Natural killer cell treated with Interleukin-12 subunit alpha and Interleukin-12 subunit beta and Interleukin-15 and Interleukin-18, amount 100 ng/mL, for 72 hours (primary cell): ENCODE measurements at regions not wholly inside any gene's neighbourhood (a gene's known extent, or its start where the extent isn't known, plus 50 kb on each side); places are given as distances from the start of the nearest gene placed in this dataset.
"Not testable (repeated sequence)": the region's sequence is repeated elsewhere in the genome, so short reads cannot be mapped to it uniquely, and the experiment has no call there.

Experiments
- ATAC-seq, 2 donors: fragments of 150-1000 bp; cut with Tn5 transposase in 1 of 2; sonication (Bioruptor Pico), chemical (Tn5 transposase) in 1 of 2; 2 replicates each; pipeline ENCODE4 v1.10.0; 2021
- DNase-seq: peaks from one replicate; pipeline ENCODE4 v3.0.0; 2022; ENCODE audit warnings: low spot score
- H3K27ac Mint-ChIP-seq, 2 donors: 1 replicate in 1 of 2; 2 replicates in 1 of 2; pipeline ENCODE4 v1.8.0; 2022; ENCODE audit warnings: mixed read lengths in 2 of 2, mild to moderate bottlenecking in 1 of 2, moderate library complexity in 1 of 2
- H3K27me3 Mint-ChIP-seq, 2 donors: 1 replicate in 1 of 2; 2 replicates in 1 of 2; pipeline ENCODE4 v1.8.0; 2022; ENCODE audit warnings: mixed read lengths in 2 of 2
- H3K36me3 Mint-ChIP-seq: one replicate; pipeline ENCODE4 v1.8.0; 2022; ENCODE audit warnings: mixed read lengths
- H3K4me1 Mint-ChIP-seq, 2 donors: 1 replicate in 1 of 2; 2 replicates in 1 of 2; pipeline ENCODE4 v1.8.0; 2022; ENCODE audit warnings: low read depth in 2 of 2, mixed read lengths in 2 of 2, mild to moderate bottlenecking in 1 of 2
- H3K4me3 Mint-ChIP-seq: one replicate; pipeline ENCODE4 v1.8.0; 2022; ENCODE audit warnings: mixed read lengths
- H3K9me3 Mint-ChIP-seq: 2 replicates; pipeline ENCODE4 v1.8.0; 2022; ENCODE audit warnings: mixed read lengths

DNA sequence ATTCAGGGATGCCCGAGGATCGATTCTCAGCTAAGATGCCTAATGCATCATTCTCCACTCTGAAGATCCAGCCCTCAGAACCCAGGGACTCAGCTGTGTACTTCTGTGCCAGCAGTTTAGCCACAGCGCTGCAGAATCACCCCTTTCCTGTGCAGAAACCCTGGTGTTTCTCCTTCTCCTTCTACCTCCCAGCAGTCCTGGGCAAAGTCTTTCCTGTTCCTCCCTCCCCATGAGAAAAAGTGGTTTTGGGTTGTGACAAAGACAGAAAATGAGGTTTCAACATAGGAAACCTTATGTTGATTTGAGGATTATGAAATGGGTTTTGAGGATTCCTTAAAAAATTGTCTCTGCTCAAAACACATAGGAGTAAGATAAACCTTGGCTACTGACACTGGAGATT lies 185.1 kb upstream of the PRSS1 start:
- DNase-seq, H3K27ac Mint-ChIP-seq, ATAC-seq, H3K4me3 Mint-ChIP-seq, H3K4me1 Mint-ChIP-seq, H3K9me3 Mint-ChIP-seq, H3K36me3 Mint-ChIP-seq: not testable (repeated sequence)
- peaks cover 12 to 29% of the 10 kb centered on the region in 2 donors for H3K27me3 Mint-ChIP-seq

GRCh38 chr7:142563470-142563869 lies 185.8 kb upstream of the PRSS1 start:
- Mint-ChIP-seq H3K4me3 (no peak overlapping the region), H3K4me1 (peaks cover 0 to 4% of the 10 kb centered on the region in 2 donors), H3K9me3 (no peaks in the 10 kb centered on the region), H3K27me3 (peaks cover 14 to 31% of the 10 kb centered on the region in 2 donors), H3K27ac (no peak overlapping the region), H3K36me3 (no peaks in the 10 kb centered on the region)
- DNase-seq = no peak
- no peak for ATAC-seq

DNA sequence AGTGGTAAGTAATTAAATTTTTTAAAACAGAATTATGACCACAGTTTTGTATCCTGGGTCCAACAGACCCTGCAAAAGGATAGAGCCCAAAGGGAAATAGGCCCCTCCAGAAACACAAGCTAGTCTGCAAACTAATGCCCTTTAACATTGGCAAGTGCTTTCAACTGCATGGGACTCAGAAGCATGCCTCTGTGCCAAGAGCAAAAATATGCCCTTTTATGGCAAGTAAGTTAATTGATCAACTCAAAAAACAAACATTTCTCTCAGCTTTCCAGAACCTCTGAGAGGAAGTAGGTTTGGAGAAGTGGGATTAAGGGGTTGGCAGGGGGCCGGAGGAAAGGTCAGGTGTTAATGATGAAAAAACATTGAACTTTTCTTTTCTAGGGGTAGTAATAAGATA lies 186.6 kb upstream of the PRSS1 start:
- Mint-ChIP-seq H3K4me1 (peaks cover 7% of the 10 kb centered on the region in 2 donors), H3K4me3 (no peak overlapping the region), H3K36me3 (no peaks in the 10 kb centered on the region), H3K27me3 (peaks cover 14 to 39% of the 10 kb centered on the region in 2 donors), H3K27ac (no peak overlapping the region), H3K9me3 (no peaks in the 10 kb centered on the region)
- no peak for ATAC-seq
- DNase-seq = no peak

- not testable (repeated sequence) for H3K36me3 Mint-ChIP-seq, H3K27ac Mint-ChIP-seq, H3K9me3 Mint-ChIP-seq, ATAC-seq, DNase-seq, H3K4me3 Mint-ChIP-seq, H3K4me1 Mint-ChIP-seq
- H3K27me3 Mint-ChIP-seq = peaks cover 12 to 41% of the 10 kb centered on the region in 2 donors
Observed at GRCh38 chr7:142561396-142561795, 187.9 kb upstream of the PRSS1 start.

DNA sequence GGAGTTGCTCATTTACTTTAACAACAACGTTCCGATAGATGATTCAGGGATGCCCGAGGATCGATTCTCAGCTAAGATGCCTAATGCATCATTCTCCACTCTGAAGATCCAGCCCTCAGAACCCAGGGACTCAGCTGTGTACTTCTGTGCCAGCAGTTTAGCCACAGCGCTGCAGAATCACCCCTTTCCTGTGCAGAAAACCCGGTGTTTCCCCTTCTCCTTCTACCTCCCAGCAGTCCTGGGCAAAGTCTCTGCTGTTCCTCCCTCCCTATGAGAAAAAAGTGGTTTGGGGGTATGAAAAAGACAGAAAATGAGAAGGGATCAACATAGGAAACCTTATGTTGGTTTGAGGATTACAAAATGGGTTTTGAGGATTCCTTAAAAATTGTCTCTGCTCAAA lies 188.5 kb upstream of the PRSS1 start:
- not testable (repeated sequence) for H3K36me3 Mint-ChIP-seq, H3K4me3 Mint-ChIP-seq, DNase-seq, H3K27ac Mint-ChIP-seq, H3K9me3 Mint-ChIP-seq, H3K4me1 Mint-ChIP-seq
- peak in 1 of 2 donors; percentile 66 for ATAC-seq
- H3K27me3 Mint-ChIP-seq = peaks cover 14 to 43% of the 10 kb centered on the region in 2 donors

- peaks cover 7 to 10% of the 10 kb centered on the region in 2 donors for H3K4me1 Mint-ChIP-seq
- peaks cover 14 to 43% of the 10 kb centered on the region in 2 donors for H3K27me3 Mint-ChIP-seq
- no peak for DNase-seq
- ATAC-seq = no peak
- H3K4me3 Mint-ChIP-seq = no peak overlapping the region
- H3K27ac Mint-ChIP-seq = no peak overlapping the region
- H3K36me3 Mint-ChIP-seq = no peaks in the 10 kb centered on the region
- no peaks in the 10 kb centered on the region for H3K9me3 Mint-ChIP-seq
Observed at GRCh38 chr7:142560166-142560565, 189.1 kb upstream of the PRSS1 start.

GRCh38 chr7:142557971-142558582 lies 191.2 kb upstream of the PRSS1 start:
- H3K4me3 Mint-ChIP-seq = no peak overlapping the region
- H3K27me3 Mint-ChIP-seq = peaks cover 11 to 37% of the 10 kb centered on the region in 2 donors
- peak; percentile 64 for DNase-seq
- no peaks in the 10 kb centered on the region for H3K9me3 Mint-ChIP-seq
- no peaks in the 10 kb centered on the region for H3K36me3 Mint-ChIP-seq
- no peak overlapping the region for H3K27ac Mint-ChIP-seq
- peaks cover 4 to 10% of the 10 kb centered on the region in 2 donors for H3K4me1 Mint-ChIP-seq
- ATAC-seq = peak in 1 of 2 donors; percentile 77

- Mint-ChIP-seq H3K27me3 (peaks cover 6 to 27% of the 10 kb centered on the region in 2 donors), H3K27ac (no peak overlapping the region), H3K9me3 (no peaks in the 10 kb centered on the region), H3K36me3 (no peaks in the 10 kb centered on the region), H3K4me3 (no peak overlapping the region), H3K4me1 (peaks cover 4 to 10% of the 10 kb centered on the region in 2 donors)
- DNase-seq (no peak), ATAC-seq (peak; percentile 67 to 79)
Observed at GRCh38 chr7:142556740-142557139, 192.5 kb upstream of the PRSS1 start.

DNA sequence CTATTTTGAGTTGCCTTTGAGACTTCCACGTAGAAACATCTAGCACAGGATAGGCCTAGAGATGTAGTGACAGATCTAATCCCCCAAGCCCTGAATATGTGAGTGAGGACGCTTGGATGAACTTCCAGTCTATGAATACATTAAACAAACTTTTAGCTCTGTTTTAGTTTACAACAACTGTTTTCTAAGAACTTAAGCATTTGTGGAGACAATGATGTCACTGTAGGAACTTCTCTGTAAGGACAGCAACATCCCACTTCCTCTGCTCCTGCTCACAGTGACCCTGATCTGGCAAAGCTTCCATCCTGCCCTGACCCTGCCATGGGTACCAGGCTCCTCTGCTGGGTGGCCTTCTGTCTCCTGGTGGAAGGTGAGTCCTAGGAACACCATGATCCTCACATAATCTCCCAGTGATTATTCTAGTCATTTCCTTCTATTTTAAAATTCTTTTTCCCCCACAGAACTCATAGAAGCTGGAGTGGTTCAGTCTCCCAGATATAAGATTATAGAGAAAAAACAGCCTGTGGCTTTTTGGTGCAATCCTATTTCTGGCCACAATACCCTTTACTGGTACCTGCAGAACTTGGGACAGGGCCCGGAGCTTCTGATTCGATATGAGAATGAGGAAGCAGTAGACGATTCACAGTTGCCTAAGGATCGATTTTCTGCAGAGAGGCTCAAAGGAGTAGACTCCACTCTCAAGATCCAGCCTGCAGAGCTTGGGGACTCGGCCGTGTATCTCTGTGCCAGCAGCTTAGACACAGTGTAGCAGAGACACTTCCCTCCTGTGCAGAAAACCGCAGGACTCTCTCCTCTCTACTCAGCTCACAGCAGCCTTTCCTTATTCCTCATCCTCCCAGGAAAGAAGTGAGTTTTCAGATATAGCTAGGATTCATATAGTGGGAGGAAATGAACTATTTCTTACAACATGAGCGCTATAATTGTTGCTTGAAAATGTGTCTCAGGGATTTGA lies 194.4 kb upstream of the PRSS1 start:
- DNase-seq (no peak), ATAC-seq (no peak)
- Mint-ChIP-seq H3K9me3 (no peaks in the 10 kb centered on the region), H3K36me3 (no peaks in the 10 kb centered on the region), H3K4me3 (no peak overlapping the region), H3K27ac (no peak overlapping the region), H3K27me3 (peaks cover 8 to 25% of the 10 kb centered on the region in 2 donors), H3K4me1 (peaks cover 4 to 10% of the 10 kb centered on the region in 2 donors)

- H3K4me3 Mint-ChIP-seq = no peak overlapping the region
- peaks cover 6 to 17% of the 10 kb centered on the region in 2 donors for H3K27me3 Mint-ChIP-seq
- ATAC-seq (peak in 1 of 2 donors; percentile 43), DNase-seq (no peak)
- no peaks in the 10 kb centered on the region for H3K36me3 Mint-ChIP-seq
- peaks cover 3 to 8% of the 10 kb centered on the region in 2 donors for H3K4me1 Mint-ChIP-seq
- H3K9me3 Mint-ChIP-seq = no peaks in the 10 kb centered on the region
- H3K27ac Mint-ChIP-seq = no peak overlapping the region
Observed at GRCh38 chr7:142553216-142553615, 196.1 kb upstream of the PRSS1 start.

DNA sequence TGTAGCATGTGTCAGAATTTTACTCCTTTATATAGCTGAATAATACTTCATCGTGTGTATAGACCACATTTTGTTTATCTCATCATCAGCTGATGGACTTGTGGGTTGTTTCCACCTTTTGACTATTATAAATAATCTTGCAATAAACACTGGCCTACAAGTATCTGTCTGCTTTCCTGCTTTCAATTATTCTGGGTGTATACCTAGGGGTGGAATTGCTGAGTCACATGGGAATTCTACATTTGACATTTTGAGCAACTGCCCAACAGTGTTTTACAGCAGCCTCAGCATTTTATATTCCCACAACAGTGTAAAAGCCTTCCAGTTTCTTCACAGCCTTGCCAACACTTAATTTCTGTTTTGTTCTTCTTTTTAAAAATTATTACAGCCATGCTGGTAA lies 200.3 kb upstream of the PRSS1 start:
- Mint-ChIP-seq H3K4me1 (no peaks in the 10 kb centered on the region), H3K4me3 (no peak overlapping the region), H3K9me3 (no peaks in the 10 kb centered on the region), H3K27ac (no peak overlapping the region), H3K36me3 (no peaks in the 10 kb centered on the region), H3K27me3 (peaks cover 0 to 2% of the 10 kb centered on the region in 2 donors)
- no peak for DNase-seq
- no peak for ATAC-seq

DNA sequence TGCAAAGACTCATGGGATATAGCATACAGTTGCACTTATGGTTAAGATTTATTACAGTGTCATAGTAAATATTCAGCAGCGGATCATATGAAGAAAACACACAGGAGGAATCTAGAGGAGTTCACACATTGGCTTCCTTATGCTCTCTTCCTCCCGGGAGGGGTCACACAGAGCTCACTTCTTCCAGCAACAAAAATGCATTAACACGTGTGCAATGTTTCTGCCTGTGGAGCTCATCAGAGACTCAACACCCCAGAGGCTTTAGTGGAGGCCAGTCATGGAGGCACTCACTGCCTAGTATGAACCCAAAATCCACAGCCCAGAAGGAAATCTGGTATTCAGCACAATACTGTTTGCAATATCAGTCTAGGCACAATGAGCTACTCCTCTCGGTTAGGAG lies 202.8 kb upstream of the PRSS1 start:
- no peak for ATAC-seq
- H3K27ac Mint-ChIP-seq = no peak overlapping the region
- no peak for DNase-seq
- no peaks in the 10 kb centered on the region for H3K4me1 Mint-ChIP-seq
- H3K27me3 Mint-ChIP-seq = peaks cover 0 to 2% of the 10 kb centered on the region in 2 donors
- no peak overlapping the region for H3K4me3 Mint-ChIP-seq
- no peaks in the 10 kb centered on the region for H3K9me3 Mint-ChIP-seq
- H3K36me3 Mint-ChIP-seq = no peaks in the 10 kb centered on the region

DNA sequence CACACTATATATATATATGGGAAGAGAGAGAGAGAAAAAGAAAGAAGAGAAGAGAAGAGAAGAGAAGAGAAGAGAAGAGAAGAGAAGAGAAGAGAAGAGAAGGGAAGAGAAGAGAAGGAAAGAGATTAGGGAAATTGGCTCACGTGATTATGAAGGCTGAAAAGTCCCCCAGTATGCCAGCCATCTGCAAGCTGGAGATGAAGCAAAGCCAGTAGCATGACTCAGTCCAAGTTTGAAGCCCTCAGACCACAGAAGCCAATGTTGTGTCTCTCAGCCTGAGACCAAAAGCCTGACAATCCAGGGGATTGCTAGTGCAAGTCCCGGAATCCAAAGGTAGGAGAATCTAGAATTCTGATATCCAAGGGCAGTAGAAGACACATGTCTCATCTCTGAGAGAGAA lies 206.3 kb upstream of the PRSS1 start:
- DNase-seq (no peak), ATAC-seq (no peak)
- Mint-ChIP-seq H3K9me3 (no peaks in the 10 kb centered on the region), H3K4me1 (peaks cover 0 to 4% of the 10 kb centered on the region in 2 donors), H3K27me3 (no peaks in the 10 kb centered on the region), H3K27ac (no peak overlapping the region), H3K4me3 (no peak overlapping the region), H3K36me3 (no peaks in the 10 kb centered on the region)

- Mint-ChIP-seq H3K27ac (no peak overlapping the region), H3K27me3 (no peaks in the 10 kb centered on the region), H3K9me3 (no peaks in the 10 kb centered on the region), H3K4me3 (no peak overlapping the region), H3K36me3 (no peaks in the 10 kb centered on the region), H3K4me1 (peaks cover 0 to 4% of the 10 kb centered on the region in 2 donors)
- no peak for DNase-seq
- no peak for ATAC-seq
Observed at GRCh38 chr7:142542105-142542504, 207.2 kb upstream of the PRSS1 start.
